ENCODE measurements at regions not wholly inside any gene's neighbourhood (a gene's known extent, or its start where the extent isn't known, plus 50 kb on each side); places are given as distances from the start of the nearest gene placed in this dataset.
"Not testable (repeated sequence)": the region's sequence is repeated elsewhere in the genome, so short reads cannot be mapped to it uniquely, and the experiment has no call there.

DNA sequence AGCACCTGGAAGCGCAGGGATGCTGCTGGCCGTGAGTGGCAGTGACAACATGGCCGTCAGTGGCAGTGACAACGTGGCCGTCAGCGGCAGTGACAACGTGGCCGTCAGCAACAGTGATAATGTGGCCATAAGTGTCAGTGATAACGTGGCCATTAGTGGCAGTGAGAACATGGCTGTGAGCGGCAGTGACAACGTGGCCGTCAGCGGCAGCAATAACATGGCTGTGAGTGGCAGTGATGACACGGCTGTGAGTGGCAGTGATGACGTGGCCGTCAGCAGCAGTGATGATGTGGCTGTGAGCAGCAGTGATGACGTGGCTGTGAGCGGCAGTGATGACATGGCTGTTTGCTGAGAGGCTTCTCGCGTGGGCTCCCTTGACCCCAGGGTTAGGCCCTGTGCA, 169.8 kb downstream of the ERMARD start:
- Histone ChIP-seq H3K36me3 (ENCODE audit: control insufficient read depth, insufficient read depth, low read length) (no peaks in the 10 kb centered on the region), H3K27me3 (ENCODE audit: control insufficient read depth, insufficient read depth, low read length) (peaks cover 10% of the 10 kb centered on the region; the same call in 1 of the 2 replicates), H3K4me3 (ENCODE audit: low read depth, low read length) (no peak overlapping the region), H3K27ac (ENCODE audit: low read depth, low read length) (no peak overlapping the region), H3K9me3 (ENCODE audit: control insufficient read depth, insufficient read depth, low read depth, low read length) (peaks cover 8% of the 10 kb centered on the region; the same call in 1 of the 2 replicates), H3K9ac (ENCODE audit: low read length) (no peak overlapping the region), H3K4me1 (ENCODE audit: control insufficient read depth, insufficient read depth, low read length) (no peaks in the 10 kb centered on the region)

DNA sequence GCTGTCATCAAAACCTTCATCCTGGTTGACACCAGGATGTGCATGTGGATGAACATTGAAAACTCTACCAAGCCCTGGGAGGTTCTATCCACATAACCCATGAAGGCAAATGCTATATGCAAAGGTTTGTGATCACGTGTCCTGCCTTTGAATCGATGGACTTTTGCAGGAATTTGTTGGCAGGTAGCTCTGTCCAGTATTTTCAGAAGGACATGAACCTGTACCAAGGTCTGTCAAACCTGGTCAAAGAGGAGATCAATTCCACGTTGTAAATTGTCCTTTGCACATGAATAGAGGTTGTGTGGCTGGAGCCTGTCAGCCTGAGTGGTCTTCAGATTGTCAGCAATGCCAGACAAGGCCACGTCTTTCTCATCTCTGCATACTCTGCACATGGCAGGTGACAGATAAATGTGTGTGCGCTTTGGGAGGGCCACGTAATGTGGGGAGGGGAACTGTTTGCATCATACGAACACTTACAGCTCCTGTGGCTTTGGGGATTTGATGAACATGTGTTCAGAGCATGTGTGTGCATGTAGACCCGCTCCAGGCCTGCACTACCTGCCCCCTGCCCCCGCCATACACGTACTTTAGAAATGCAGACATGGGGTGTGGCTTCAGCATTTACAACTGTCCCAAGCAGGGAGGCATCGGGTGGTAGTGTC, 169.1 kb downstream of the ERMARD start:
- Histone ChIP-seq H3K4me3 (ENCODE audit: low read depth, low read length) (no peak overlapping the region), H3K27ac (ENCODE audit: low read depth, low read length) (no peak overlapping the region), H3K4me1 (ENCODE audit: control insufficient read depth, insufficient read depth, low read length) (no peaks in the 10 kb centered on the region; the same call in 1 of the 2 replicates), H3K9me3 (ENCODE audit: control insufficient read depth, insufficient read depth, low read depth, low read length) (peaks cover 8% of the 10 kb centered on the region; the same call in 1 of the 2 replicates), H3K27me3 (ENCODE audit: control insufficient read depth, insufficient read depth, low read length) (peaks cover 6% of the 10 kb centered on the region; the same call in 1 of the 2 replicates), H3K36me3 (ENCODE audit: control insufficient read depth, insufficient read depth, low read length) (no peaks in the 10 kb centered on the region), H3K9ac (ENCODE audit: low read length) (no peak overlapping the region)

DNA sequence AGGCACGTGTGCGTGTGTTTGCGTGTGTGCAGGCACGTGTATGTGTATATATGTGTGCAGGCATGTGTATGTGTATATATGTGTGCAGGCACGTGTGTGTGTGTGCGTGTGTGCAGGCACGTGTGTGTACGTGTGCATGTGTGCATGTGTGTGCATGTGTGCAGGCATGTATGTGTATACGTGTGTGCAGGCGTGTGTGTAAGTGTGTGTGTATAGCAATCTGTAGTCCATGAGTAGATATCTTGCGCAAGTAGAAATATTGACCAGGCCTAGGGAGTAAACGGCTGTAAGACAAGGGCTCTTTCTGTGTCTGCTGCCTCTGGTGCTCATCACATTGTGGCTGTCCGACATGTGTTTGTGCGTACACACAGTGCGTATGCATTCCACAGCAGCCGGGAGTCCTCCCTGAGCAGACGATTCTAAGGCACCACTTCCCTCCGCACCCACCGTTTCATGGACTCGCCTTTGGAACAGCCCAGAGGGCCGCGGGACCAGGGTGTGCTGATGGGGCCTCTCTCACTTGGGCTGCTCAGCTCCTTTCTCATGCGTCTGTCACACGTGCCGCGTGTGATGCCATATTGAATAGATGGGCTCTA, 167.6 kb downstream of the ERMARD start:
- Histone ChIP-seq H3K27me3 (ENCODE audit: control insufficient read depth, insufficient read depth, low read length) (no peaks in the 10 kb centered on the region), H3K9ac (ENCODE audit: low read length) (no peak overlapping the region), H3K27ac (ENCODE audit: low read depth, low read length) (no peak overlapping the region), H3K4me3 (ENCODE audit: low read depth, low read length) (no peak overlapping the region), H3K36me3 (ENCODE audit: control insufficient read depth, insufficient read depth, low read length) (no peaks in the 10 kb centered on the region), H3K4me1 (ENCODE audit: control insufficient read depth, insufficient read depth, low read length) (no peaks in the 10 kb centered on the region; the same call in 1 of the 2 replicates), H3K9me3 (ENCODE audit: control insufficient read depth, insufficient read depth, low read depth, low read length) (peaks cover 8% of the 10 kb centered on the region; the same call in 1 of the 2 replicates)

DNA sequence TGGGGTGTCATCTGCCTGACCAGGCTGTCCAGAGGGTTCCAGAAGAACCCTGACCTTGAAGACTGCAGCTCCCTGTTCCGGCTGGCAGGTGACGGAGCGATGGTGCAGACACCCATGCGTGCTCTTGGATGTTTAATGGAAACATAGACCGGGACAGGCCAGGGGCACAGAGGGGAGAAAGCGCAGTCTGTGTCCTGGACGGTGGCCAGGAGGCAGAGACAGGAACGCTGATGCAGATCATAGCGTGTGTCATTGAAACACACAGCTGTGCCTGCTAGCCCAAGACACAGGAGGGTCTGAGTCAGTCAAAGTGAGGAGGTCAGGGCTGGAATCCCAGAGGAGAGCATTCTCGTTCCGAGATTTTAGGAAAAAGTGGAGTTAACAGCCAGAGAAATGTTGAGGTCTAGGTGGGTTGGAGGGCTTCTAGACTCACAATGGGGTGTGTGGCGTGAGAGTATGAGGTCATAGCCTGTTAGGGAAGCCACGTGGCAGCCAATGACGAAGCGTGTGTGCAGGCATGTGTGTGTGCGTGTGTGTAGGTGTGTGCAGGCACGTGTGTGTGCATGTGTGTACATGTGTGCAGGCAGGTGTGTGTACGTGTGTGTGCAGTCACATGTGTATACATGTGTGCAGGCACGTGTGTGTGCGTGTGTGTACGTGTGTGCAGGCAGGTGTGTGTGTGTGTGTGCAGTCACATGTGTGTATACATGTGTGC, 167.0 kb downstream of the ERMARD start:
- peaks cover 4% of the 10 kb centered on the region; the same call in 1 of the 2 replicates for H3K9me3 ChIP-seq (ENCODE audit: control insufficient read depth, insufficient read depth, low read depth, low read length)
- no peaks in the 10 kb centered on the region; the same call in 1 of the 2 replicates for H3K4me1 ChIP-seq (ENCODE audit: control insufficient read depth, insufficient read depth, low read length)
- no peaks in the 10 kb centered on the region for H3K27me3 ChIP-seq (ENCODE audit: control insufficient read depth, insufficient read depth, low read length)
- no peaks in the 10 kb centered on the region for H3K36me3 ChIP-seq (ENCODE audit: control insufficient read depth, insufficient read depth, low read length)
- H3K9ac ChIP-seq (ENCODE audit: low read length): no peak overlapping the region
- no peak overlapping the region for H3K4me3 ChIP-seq (ENCODE audit: low read depth, low read length)
- no peak overlapping the region for H3K27ac ChIP-seq (ENCODE audit: low read depth, low read length)

DNA sequence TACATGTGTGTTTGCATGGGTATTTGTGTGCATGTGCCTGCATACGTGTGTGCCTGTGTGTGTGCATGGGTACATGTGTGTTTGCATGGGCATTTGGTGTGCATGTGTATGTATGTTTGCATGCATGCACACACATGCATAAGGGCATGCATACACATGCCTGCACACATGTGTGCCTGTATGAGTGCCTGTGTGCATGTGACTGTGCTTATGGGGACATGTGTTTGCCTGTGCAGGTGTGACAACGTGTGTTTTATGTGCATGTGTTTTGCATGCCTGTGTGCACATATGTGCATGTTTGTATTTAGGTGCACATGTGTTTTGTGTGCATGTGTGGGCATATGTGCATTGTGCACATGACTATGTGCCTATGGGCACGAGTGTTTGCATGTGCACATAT, 165.7 kb downstream of the ERMARD start:
- Histone ChIP-seq H3K9me3 (ENCODE audit: control insufficient read depth, insufficient read depth, low read depth, low read length) (peaks cover 4% of the 10 kb centered on the region; the same call in 1 of the 2 replicates), H3K9ac (ENCODE audit: low read length) (no peak overlapping the region), H3K4me1 (ENCODE audit: control insufficient read depth, insufficient read depth, low read length) (no peaks in the 10 kb centered on the region; the same call in 1 of the 2 replicates), H3K4me3 (ENCODE audit: low read depth, low read length) (no peak overlapping the region), H3K36me3 (ENCODE audit: control insufficient read depth, insufficient read depth, low read length) (no peaks in the 10 kb centered on the region), H3K27me3 (ENCODE audit: control insufficient read depth, insufficient read depth, low read length) (no peaks in the 10 kb centered on the region), H3K27ac (ENCODE audit: low read depth, low read length) (no peak overlapping the region)

DNA sequence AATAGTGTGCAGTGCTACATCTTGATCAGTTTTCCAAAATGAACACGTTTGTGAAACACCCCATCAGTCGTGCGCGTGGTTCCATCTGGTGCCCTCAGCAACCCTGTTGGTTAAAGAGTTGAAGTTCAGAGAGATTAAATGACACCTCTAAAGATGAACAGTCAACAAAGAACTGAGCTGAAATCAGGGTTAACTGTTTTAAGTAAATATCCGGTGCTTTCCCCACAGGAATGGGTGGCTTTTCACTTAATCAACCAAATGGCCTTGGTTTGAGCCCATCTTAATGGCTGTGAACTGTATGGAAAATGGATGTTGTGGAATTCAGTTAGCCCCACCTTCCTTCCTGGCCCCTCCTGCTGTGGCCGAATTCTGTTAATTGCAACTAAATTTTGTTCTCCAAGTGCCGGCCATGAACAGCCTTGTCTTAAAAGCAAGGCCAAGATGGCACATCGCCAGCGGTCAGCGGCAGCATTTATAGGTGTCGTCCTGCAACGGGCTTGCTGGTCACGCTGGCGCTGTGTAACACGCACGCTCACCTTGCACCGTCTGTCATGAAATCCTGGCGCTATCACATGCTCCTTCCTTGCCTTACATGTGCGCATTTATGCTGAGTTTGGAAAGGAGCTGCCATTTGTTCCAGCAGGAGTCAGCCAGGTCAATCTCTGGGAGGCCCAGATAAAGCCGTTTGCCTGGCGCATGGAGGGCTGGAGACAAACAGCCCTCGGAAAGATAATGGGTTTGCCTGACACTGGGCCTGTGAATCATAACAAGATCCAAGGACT, 164.5 kb downstream of the ERMARD start:
- H3K9me3 ChIP-seq (ENCODE audit: control insufficient read depth, insufficient read depth, low read depth, low read length): peaks cover 4% of the 10 kb centered on the region; the same call in 1 of the 2 replicates
- no peak overlapping the region for H3K27ac ChIP-seq (ENCODE audit: low read depth, low read length)
- no peak overlapping the region for H3K9ac ChIP-seq (ENCODE audit: low read length)
- no peaks in the 10 kb centered on the region for H3K36me3 ChIP-seq (ENCODE audit: control insufficient read depth, insufficient read depth, low read length)
- H3K4me1 ChIP-seq (ENCODE audit: control insufficient read depth, insufficient read depth, low read length): no peaks in the 10 kb centered on the region; the same call in 1 of the 2 replicates
- H3K27me3 ChIP-seq (ENCODE audit: control insufficient read depth, insufficient read depth, low read length): no peaks in the 10 kb centered on the region
- no peak overlapping the region for H3K4me3 ChIP-seq (ENCODE audit: low read depth, low read length)

DNA sequence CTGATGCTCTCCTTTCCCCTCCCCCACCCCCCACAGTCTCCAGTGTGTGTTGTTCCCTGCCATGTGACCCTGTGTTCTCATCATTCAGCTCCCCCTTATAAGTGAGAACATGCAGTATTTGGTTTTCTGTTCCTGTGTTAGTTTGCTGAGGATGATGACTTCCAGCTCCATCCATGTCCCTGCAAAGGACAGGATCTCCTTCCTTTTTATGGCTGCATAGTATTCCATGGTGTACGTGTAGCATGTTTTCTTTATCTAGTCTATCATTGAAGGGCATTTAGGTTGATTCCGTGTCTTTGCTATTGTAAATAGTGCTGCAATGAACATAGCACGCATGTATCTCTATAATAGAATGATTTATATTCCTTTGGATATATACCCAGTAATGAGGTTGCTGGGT, 162.3 kb downstream of the ERMARD start:
- H3K27me3 ChIP-seq (ENCODE audit: control insufficient read depth, insufficient read depth, low read length); H3K9ac ChIP-seq (ENCODE audit: low read length); H3K36me3 ChIP-seq (ENCODE audit: control insufficient read depth, insufficient read depth, low read length); H3K27ac ChIP-seq (ENCODE audit: low read depth, low read length); H3K4me1 ChIP-seq (ENCODE audit: control insufficient read depth, insufficient read depth, low read length); H3K9me3 ChIP-seq (ENCODE audit: control insufficient read depth, insufficient read depth, low read depth, low read length); H3K4me3 ChIP-seq (ENCODE audit: low read depth, low read length): not testable (repeated sequence)

DNA sequence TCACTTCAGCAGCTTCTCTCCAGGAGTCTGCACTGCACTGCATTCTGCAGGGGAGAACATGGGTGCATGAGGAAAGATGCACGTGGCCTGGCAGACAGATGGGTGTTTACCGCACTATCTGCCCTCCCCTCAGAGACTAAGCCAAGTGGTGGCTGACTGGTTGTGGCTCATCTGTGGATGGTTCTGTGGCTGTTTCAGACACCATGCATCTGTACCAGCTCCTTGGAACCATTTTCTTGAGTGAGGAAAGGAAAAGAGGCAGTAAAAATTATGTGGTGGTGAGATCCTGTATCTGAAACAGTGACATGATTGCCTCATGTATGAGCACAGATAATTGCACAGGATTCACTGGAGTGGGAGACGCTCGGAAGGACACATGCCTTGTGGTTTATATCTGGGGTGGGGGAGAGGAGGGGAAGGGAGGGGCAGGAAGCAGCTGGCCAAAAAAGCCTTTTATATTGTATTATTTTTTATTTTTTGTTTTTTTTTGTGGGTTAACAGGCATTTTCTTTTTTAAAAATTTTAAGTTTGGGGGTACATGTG, 161.7 kb downstream of the ERMARD start:
- H3K27me3 ChIP-seq (ENCODE audit: control insufficient read depth, insufficient read depth, low read length): no peaks in the 10 kb centered on the region
- no peaks in the 10 kb centered on the region; the same call in 1 of the 2 replicates for H3K4me1 ChIP-seq (ENCODE audit: control insufficient read depth, insufficient read depth, low read length)
- no peak overlapping the region for H3K9ac ChIP-seq (ENCODE audit: low read length)
- H3K27ac ChIP-seq (ENCODE audit: low read depth, low read length): no peak overlapping the region
- no peaks in the 10 kb centered on the region for H3K36me3 ChIP-seq (ENCODE audit: control insufficient read depth, insufficient read depth, low read length)
- H3K9me3 ChIP-seq (ENCODE audit: control insufficient read depth, insufficient read depth, low read depth, low read length): no peaks in the 10 kb centered on the region; the same call in 1 of the 2 replicates
- no peak overlapping the region for H3K4me3 ChIP-seq (ENCODE audit: low read depth, low read length)

DNA sequence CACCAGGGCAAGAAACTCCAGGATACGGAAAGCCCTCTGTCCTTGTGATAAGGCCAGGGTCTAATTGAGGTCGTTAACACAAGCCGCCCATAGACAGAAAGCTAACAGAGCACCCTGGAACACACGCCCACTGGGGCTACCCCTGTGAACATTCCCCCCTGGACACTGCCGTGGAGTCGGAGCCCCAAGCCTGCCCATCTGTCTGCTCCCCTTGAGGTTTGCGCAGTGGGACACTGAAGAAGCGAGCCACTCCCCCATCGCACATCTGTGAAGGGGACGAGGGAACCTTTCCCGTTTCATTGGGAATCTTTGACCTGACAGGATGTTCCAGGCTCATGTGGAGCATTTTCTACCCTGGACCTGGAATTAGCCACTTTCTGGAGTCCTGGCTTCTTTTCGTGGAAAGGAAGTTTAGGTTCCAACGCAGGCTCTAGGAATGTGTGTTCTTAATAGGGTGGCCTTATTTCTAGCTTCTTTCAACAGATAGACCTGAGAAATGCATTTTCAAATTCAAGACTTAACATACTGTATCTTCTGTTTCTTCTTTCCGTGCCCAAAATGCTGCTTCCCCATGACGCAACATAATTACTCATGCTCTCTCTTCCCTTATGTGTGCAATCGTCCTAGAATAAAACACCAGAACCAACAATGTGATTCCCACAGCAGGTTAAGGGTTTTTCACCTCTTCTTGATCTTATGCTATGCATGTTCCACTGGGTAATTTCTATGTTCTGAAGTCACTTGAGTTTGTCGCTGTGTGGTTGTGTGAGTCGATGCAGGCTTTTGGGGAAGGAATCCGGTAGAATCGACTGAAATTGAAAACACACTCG, 161.1 kb downstream of the ERMARD start:
- H3K4me3 ChIP-seq (ENCODE audit: low read depth, low read length): no peak overlapping the region
- H3K4me1 ChIP-seq (ENCODE audit: control insufficient read depth, insufficient read depth, low read length): no peaks in the 10 kb centered on the region; the same call in 1 of the 2 replicates
- no peaks in the 10 kb centered on the region for H3K36me3 ChIP-seq (ENCODE audit: control insufficient read depth, insufficient read depth, low read length)

More for the DNA sequence above, 161.1 kb downstream of the ERMARD start:
- Histone ChIP-seq H3K27me3 (ENCODE audit: control insufficient read depth, insufficient read depth, low read length) (no peaks in the 10 kb centered on the region), H3K27ac (ENCODE audit: low read depth, low read length) (no peak overlapping the region), H3K9ac (ENCODE audit: low read length) (no peak overlapping the region), H3K9me3 (ENCODE audit: control insufficient read depth, insufficient read depth, low read depth, low read length) (no peaks in the 10 kb centered on the region; the same call in 1 of the 2 replicates)
